ENCODE measurements at regions not wholly inside any gene's neighbourhood (a gene's known extent, or its start where the extent isn't known, plus 50 kb on each side); places are given as distances from the start of the nearest gene placed in this dataset.

GRCh38 chr7:118573085-118573484 is 348.6 kb downstream of the ANKRD7 start:
- TF ChIP-seq POLR2AphosphoS5 (IDR thresholded peaks at IDR 0.05; ENCODE audit: low read depth, low read length): no peak
- no peak for TF ChIP-seq POLR2A (IDR thresholded peaks at IDR 0.05; ENCODE audit: low read depth, low read length)
- TF ChIP-seq POU2F2 (IDR thresholded peaks at IDR 0.05; ENCODE audit: low read depth, low read length): no peak
- TF ChIP-seq TAF1 (IDR thresholded peaks at IDR 0.05; ENCODE audit: low read depth, low read length): no peak
- no peak for TF ChIP-seq SPI1 (IDR thresholded peaks at IDR 0.05; ENCODE audit: low read depth, low read length)
